BE2C (cell line): ENCODE measurements at regions not wholly inside any gene's neighbourhood (a gene's known extent, or its start where the extent isn't known, plus 50 kb on each side); places are given as distances from the start of the nearest gene placed in this dataset.

Source experiments
- DNase-seq: peaks from one replicate; pipeline ENCODE4 v3.0.0-alpha.2; 2020
- H3K27me3 ChIP-seq: fragments of 250-450 bp; sonication (Bioruptor Pico); 2 replicates; pipeline ENCODE4 v1.5.1; 2020; ENCODE audit warnings: mild to moderate bottlenecking
- H3K36me3 ChIP-seq: fragments of 250-450 bp; sonication (Bioruptor Pico); 2 replicates; pipeline ENCODE4 v1.5.1; 2020; ENCODE audit warnings: mild to moderate bottlenecking
- H3K4me1 ChIP-seq: fragments of 250-450 bp; sonication (Bioruptor Pico); 2 replicates; pipeline ENCODE4 v1.5.1; 2020
- H3K4me3 ChIP-seq: 2 replicates; pipeline ENCODE4 v1.5.1; 2011; ENCODE audit warnings: low read depth, low read length
- H3K9me3 ChIP-seq: fragments of 250-450 bp; sonication (Bioruptor Pico); 2 replicates; pipeline ENCODE4 v1.5.1; 2020
- TF ChIP-seq, protein P1 (sequence below): IDR thresholded peaks from 2 replicates; pipeline ENCODE4 v1.5.1; 2012; ENCODE audit warnings: mild to moderate bottlenecking, low read depth, low read length

DNA sequence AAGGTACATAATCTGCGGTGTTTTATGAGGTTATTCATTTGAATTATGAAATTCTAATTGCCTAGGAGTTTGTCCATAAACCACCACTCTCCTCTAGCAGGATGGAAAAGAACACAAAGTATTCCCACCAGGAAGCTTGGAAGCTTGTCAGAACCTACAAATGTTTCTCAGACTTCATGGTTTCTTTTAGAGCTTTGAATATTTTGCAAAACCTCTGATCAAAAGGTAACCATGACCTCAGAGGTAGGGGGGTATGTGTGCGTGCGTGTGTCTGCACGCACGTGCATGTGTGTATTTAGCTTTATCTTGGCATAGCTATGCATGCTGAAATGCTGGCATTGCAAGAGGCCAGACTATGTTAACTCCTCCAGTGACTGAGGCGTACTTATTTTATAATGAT lies 847.0 kb downstream of the TLE1 start:
- Histone ChIP-seq H3K27me3 (no peaks in the 10 kb centered on the region), H3K9me3 (no peaks in the 10 kb centered on the region), H3K36me3 (no peaks in the 10 kb centered on the region), H3K4me1 (no peaks in the 10 kb centered on the region), H3K4me3 (no peak overlapping the region)
- TF ChIP-seq, protein P1, sequence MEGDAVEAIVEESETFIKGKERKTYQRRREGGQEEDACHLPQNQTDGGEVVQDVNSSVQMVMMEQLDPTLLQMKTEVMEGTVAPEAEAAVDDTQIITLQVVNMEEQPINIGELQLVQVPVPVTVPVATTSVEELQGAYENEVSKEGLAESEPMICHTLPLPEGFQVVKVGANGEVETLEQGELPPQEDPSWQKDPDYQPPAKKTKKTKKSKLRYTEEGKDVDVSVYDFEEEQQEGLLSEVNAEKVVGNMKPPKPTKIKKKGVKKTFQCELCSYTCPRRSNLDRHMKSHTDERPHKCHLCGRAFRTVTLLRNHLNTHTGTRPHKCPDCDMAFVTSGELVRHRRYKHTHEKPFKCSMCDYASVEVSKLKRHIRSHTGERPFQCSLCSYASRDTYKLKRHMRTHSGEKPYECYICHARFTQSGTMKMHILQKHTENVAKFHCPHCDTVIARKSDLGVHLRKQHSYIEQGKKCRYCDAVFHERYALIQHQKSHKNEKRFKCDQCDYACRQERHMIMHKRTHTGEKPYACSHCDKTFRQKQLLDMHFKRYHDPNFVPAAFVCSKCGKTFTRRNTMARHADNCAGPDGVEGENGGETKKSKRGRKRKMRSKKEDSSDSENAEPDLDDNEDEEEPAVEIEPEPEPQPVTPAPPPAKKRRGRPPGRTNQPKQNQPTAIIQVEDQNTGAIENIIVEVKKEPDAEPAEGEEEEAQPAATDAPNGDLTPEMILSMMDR, result no peak
- DNase-seq, result no peak

- TF ChIP-seq, protein P1, result no peak
- H3K4me3 ChIP-seq, result no peak overlapping the region
- H3K36me3 ChIP-seq, result no peaks in the 10 kb centered on the region
- H3K27me3 ChIP-seq, result no peaks in the 10 kb centered on the region
- no peak for DNase-seq
- H3K4me1 ChIP-seq, result no peaks in the 10 kb centered on the region
- no peaks in the 10 kb centered on the region for H3K9me3 ChIP-seq
Measured at GRCh38 chr9:80841888-80842287, 847.5 kb downstream of the TLE1 start.

- H3K9me3 ChIP-seq, result no peaks in the 10 kb centered on the region
- DNase-seq, result no peak
- no peak overlapping the region for H3K4me3 ChIP-seq
- H3K27me3 ChIP-seq, result no peaks in the 10 kb centered on the region
- no peaks in the 10 kb centered on the region for H3K4me1 ChIP-seq
- TF ChIP-seq, protein P1, result no peak
- H3K36me3 ChIP-seq, result no peaks in the 10 kb centered on the region
Measured at GRCh38 chr9:80839821-80840675, 849.3 kb downstream of the TLE1 start.

DNA sequence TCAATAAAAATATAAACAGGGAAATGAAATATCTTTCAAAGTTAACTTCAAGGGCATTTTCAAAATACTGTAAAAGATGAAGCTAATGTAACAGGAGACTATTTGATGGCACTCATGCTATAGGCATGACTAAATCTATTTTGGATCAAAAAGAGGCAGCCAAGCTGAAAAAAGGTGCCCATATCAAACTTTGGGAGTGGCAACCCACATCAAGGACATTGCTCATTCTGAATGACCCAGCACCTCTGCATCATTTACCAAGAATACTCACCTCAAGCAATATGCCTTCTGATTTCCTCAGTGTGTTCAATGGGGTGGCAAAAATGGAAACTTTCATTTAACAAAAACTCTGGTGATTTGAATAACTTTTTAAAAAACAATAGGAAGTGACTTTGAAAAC lies 853.3 kb downstream of the TLE1 start:
- DNase-seq, result no peak
- Histone ChIP-seq H3K4me3 (no peak overlapping the region), H3K27me3 (no peaks in the 10 kb centered on the region), H3K36me3 (no peaks in the 10 kb centered on the region), H3K4me1 (no peaks in the 10 kb centered on the region), H3K9me3 (no peaks in the 10 kb centered on the region)
- TF ChIP-seq, protein P1, result no peak

DNA sequence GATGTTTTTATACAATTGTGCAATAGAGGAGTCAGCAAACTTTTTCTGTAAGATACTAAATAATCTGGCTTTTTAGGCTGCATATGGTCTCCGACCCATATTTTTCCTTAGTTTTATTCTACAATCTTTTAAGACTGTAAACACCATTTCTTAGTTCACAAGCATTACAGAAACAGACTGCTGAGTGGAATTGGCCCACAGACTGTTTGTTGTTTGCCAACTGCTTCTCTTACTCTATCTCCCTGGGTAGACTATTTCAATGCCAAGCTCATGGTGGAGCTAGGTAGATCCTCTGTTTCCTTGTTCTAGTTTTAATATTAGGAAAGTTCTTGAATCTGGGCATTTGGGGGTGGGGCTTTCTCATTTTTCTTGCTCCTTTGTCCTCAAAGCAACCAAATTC lies 857.6 kb downstream of the TLE1 start:
- TF ChIP-seq, protein P1, result no peak
- no peaks in the 10 kb centered on the region for H3K27me3 ChIP-seq
- H3K4me3 ChIP-seq, result no peak overlapping the region
- DNase-seq, result no peak
- H3K4me1 ChIP-seq, result no peaks in the 10 kb centered on the region
- H3K9me3 ChIP-seq, result no peaks in the 10 kb centered on the region
- H3K36me3 ChIP-seq, result no peaks in the 10 kb centered on the region

GRCh38 chr9:80811656-80812055 lies 877.7 kb downstream of the TLE1 start:
- Histone ChIP-seq H3K4me3 (no peak overlapping the region), H3K36me3 (no peaks in the 10 kb centered on the region), H3K4me1 (no peaks in the 10 kb centered on the region), H3K9me3 (no peaks in the 10 kb centered on the region), H3K27me3 (no peaks in the 10 kb centered on the region)
- TF ChIP-seq, protein P1, result no peak
- DNase-seq, result no peak
